H1 (cell line): ENCODE measurements at regions not wholly inside any gene's neighbourhood (a gene's known extent, or its start where the extent isn't known, plus 50 kb on each side); places are given as distances from the start of the nearest gene placed in this dataset.

ENCODE experiments used
- KDM5A ChIP-seq: fragments of 200-600 bp; IDR thresholded peaks from 2 replicates; pipeline ENCODE4 v1.7.1; 2012; ENCODE audit warnings: mild to moderate bottlenecking, low read length, inconsistent platforms, mixed read lengths
- NANOG ChIP-seq: IDR thresholded peaks from 2 replicates; pipeline ENCODE4 v1.6.1; 2011; ENCODE audit warnings: low read length, low read depth, mild to moderate bottlenecking, inconsistent platforms; ENCODE audit not compliant: insufficient read depth, poor library complexity, severe bottlenecking
- RAD21 ChIP-seq, 2 experiments: IDR thresholded peaks in 1 of 2; conservative IDR thresholded peaks in 1 of 2; 2 replicates each; pipeline ENCODE4 v1.6.1; 2011; ENCODE audit warnings: low read depth in 2 of 2, low read length in 2 of 2, improper control_type of control experiment in 1 of 2, inconsistent platforms in 1 of 2, mild to moderate bottlenecking in 1 of 2, moderate library complexity in 1 of 2
- TF ChIP-seq, protein P1 (sequence below), 3 experiments: IDR thresholded peaks; 1 replicate in 2 of 3; 2 replicates in 1 of 3; pipeline versions ENCODE4 v1.5.1 to v1.6.1; 2011; ENCODE audit warnings: low read length in 3 of 3, mild to moderate bottlenecking in 3 of 3, inconsistent platforms in 2 of 3, low read depth in 1 of 3, moderate library complexity in 1 of 3; ENCODE audit not compliant: insufficient read depth in 1 of 3; ENCODE audit errors: control extremely low read depth in 1 of 3

- TF ChIP-seq RAD21 (IDR thresholded peaks at IDR 0.05 in 1 of 2, conservative IDR thresholded peaks at IDR 0.05 in 1 of 2; ENCODE audit: low read depth in 2 of 2, low read length in 2 of 2) = no peak
- no peak for TF ChIP-seq NANOG
- TF ChIP-seq, protein P1, sequence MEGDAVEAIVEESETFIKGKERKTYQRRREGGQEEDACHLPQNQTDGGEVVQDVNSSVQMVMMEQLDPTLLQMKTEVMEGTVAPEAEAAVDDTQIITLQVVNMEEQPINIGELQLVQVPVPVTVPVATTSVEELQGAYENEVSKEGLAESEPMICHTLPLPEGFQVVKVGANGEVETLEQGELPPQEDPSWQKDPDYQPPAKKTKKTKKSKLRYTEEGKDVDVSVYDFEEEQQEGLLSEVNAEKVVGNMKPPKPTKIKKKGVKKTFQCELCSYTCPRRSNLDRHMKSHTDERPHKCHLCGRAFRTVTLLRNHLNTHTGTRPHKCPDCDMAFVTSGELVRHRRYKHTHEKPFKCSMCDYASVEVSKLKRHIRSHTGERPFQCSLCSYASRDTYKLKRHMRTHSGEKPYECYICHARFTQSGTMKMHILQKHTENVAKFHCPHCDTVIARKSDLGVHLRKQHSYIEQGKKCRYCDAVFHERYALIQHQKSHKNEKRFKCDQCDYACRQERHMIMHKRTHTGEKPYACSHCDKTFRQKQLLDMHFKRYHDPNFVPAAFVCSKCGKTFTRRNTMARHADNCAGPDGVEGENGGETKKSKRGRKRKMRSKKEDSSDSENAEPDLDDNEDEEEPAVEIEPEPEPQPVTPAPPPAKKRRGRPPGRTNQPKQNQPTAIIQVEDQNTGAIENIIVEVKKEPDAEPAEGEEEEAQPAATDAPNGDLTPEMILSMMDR (IDR thresholded peaks at IDR 0.05; ENCODE audit: control extremely low read depth in 1 of 3, insufficient read depth in 1 of 3, low read depth in 1 of 3, low read length in 3 of 3) = no peak
- no peak for TF ChIP-seq KDM5A
These were observed 79.5 kb upstream of the SLCO4A1 start for GRCh38 chr20:62562831-62563230.
